GM11168 (cell line): ENCODE measurements at regions not wholly inside any gene's neighbourhood (a gene's known extent, or its start where the extent isn't known, plus 50 kb on each side); places are given as distances from the start of the nearest gene placed in this dataset.
"Not testable (repeated sequence)": the region's sequence is repeated elsewhere in the genome, so short reads cannot be mapped to it uniquely, and the experiment has no call there.

Experiments used
- in situ Hi-C: fragments of 300-500 bp; cut with MboI; formaldehyde crosslinking; loops from one replicate; pipeline ENCODE4 v1.12.0; 2022; ENCODE audit warnings: low sequenced_read_pairs; ENCODE audit not compliant: unreplicated experiment

DNA sequence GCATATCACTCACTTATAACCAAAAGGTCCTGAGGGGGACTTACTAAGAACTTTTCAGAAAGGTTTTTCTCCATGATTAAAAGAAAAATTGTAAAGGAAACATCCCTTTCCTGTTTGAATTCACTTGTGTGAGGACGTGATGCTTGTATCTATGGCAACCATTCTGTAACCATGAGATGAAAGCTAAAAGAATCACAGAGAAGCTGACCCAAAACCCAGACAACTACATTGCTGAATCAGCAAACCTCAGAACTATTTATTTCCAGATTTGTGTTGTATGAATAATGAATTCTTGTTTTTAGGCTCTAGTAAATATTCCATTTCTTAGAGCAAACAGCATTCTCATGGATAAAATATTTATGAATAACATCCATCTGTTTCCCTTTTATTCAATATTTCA is 91.2 kb downstream of the RCHY1 start:
- in situ Hi-C loops = no loop called here

DNA sequence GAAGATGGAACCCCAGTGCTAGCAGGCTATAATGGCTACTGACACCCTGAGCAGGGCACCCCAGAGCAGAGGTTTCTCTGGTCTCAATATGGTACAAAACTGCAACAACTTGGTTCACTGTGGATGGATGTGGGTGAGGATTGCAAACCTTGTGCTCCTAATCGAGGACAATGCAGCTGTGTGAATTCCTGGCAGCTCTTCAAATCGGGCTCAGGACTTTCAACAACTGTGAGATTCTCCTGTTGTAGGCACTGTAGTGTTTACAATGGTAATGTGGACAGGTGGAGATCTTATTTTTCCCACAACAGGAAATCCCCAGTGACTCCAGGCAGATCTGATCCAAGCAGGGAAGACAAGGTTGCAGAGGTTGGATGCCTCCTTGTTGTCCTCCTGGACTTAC is 101.5 kb downstream of the RCHY1 start:
- in situ Hi-C loops = no loop called here

DNA sequence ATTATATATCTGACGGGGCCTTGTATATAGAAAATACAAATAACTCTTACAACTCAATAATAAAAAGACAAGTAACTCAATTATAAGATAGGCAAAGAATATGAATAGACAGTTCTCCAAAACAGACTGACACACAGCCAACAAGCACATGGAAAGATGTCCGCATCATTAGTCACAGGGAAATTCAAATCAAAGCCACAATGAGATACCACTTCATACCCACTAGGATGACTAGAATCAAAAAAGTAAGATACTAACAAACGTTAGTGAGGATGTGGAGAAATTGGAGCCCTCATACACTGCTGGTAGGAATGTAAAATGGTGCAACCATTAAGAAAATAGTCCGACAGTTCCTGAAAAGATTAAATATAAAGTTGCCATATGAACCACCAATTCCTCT is 115.7 kb downstream of the RCHY1 start:
- in situ Hi-C loops = no loop called here

DNA sequence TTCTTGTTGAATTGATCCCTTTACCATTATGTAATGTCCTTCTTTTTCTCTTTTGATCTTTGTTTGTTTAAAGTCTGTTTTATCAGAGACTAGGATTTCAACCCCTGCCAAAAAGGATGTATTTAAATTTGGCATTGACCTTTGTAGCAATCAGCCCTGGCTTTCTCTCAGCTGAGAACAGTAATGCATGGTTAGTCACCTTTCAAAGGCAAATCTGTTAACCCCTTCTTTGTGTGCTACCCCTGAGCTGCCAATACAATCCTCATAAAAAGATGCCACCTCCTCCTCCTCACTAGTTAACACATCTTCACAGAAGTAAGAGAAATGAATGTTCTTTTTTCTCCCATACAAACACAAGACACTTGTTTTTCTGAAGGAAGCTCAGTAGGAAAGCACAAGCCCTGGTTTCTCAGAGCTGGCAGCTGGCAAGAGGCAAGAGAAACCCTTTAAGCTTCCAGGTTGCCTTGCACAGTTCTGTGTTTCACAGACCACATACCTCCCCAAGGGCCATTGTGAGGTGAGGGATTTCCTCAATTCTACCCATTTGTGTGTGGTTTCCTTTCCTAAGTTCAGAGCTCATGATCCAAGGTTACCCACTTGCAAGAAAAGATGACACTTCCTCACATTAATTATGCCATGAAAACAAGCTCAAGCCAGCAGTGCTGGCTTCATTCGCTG is 122.6 kb downstream of the RCHY1 start:
- in situ Hi-C loops = no loop called here

DNA sequence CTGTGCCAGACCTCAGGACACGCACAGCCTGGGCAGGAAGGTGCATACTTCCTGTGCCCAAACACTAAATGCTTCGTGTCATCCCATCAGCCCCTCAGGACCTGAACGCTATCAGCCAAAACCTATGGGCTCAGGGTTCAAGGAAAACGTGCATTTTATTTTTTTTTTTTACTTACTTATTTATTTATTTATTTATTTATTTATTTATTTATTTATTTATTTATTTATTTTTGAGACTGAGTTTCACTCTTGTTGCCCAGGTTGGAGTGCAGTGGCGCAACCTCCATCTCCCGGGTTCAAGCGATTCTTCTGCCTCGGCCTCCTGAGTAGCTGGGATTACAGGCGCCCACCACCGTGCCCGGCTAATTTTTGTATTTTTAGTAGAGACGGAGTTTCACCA is 127.8 kb downstream of the RCHY1 start:
- in situ Hi-C loops = not testable (repeated sequence)

DNA sequence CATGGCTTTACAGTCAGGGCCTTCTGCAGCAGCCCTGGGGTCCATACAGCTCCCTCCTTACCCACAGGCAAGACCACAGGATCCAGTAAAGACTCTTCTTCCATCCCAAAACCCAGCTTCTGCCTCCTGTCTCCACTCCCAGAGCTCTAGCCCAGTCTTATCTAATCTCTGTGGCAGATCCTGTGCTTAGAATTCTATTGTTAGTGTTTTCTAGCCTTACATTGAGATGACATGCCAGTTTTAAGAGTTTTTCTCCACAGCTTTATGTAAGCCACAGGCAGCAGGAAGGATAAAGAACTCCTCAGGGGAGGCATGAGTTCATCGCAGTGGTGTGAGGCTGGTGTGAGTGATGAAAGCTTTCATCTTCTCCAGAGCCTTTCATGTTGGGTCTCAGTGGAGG is 129.1 kb downstream of the RCHY1 start:
- in situ Hi-C loops = no loop called here

DNA sequence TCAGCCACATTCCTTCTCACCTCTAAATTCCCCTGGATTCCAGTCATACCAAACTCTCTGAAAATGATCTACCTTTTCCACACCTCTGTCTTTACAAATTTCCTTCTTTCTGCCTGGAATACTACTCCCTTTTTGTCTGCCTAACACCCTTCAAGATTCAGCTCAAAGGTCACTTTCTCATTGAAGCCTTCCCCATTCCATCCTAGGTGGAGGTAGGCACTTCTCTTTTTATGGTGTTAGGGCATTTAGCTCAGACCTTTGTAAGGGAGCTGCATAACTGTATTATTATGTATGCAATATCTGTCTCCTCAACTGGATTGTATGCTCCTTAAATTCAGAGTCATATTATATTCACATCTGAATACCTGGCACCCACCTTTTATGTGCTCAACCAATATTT is 137.7 kb downstream of the RCHY1 start:
- in situ Hi-C loops = no loop called here

DNA sequence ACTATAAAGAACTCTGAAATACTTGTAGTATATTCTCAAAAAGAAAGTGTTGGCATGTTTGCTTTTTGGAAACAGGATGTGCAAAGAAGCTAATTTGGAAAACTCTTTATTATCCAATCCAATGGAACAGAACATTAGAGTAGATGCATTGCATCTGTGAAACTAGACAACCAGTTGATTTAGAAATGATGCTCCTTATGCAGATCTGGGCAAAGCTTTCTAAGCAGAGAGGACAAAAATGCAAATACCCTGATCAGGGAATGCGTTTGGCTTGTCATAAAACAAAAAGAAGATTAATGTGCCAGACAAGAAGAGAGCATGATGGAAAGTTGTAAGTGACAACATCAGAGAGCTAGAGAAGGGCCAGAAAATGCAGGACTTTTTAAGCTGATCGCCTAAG is 142.3 kb downstream of the RCHY1 start:
- in situ Hi-C loops = no loop called here

DNA sequence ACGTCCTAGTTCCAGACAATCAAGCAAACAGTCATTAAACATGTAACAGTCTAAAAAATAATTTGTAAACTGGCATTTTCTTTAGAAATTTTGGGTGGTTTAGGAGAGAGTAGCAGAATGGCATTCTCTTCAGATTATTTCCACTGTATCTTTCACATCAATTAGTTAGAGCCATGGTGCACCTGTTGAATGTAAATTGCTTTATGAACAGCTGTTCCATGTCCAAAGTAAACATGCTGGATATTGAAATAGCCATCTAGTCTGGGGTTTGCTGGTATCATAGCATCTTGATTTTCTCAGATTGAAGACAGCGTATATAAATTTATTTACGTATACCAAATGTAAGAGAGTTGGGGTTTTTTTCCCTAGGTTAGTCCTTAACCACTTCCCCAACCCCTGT is 143.6 kb downstream of the RCHY1 start:
- in situ Hi-C loops = no loop called here

DNA sequence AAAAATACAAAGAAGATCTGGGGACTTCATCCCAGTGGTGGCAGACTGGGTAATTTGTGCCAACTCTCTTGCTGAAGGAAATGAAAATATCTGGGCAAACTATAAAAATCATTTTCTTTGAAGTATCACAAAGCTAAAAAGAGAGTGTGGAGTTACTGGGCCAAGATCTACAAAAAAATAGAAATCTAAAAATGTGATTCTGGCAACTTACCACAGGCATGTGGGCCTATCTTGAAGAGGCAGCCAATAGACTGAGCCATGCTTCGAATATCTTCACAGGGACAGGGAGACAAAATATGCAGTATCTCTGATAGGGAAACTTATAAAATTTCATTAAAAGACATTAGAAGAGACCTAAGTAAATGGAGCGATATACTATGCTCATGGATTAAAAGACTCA is 168.8 kb downstream of the RCHY1 start:
- in situ Hi-C loops = no loop called here

DNA sequence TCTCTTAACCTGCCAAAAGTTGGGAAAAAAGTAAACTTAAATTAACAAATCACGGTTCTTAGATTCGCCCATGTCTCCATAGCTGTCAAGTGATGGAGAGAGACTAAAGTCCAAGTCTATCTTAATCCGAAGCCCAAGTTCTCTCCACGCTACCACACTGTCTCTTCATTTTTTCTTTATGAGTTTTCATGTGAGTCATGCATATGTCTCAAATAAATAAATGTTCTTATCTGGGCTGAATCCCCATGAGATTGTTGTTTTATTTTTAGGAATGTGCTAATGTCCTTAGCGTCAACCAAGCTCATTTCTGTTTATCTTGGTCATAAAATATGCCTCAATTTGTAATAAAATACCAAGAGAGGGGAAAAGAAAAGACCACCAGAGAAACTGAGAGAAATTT is 169.3 kb downstream of the RCHY1 start:
- in situ Hi-C loops = no loop called here

DNA sequence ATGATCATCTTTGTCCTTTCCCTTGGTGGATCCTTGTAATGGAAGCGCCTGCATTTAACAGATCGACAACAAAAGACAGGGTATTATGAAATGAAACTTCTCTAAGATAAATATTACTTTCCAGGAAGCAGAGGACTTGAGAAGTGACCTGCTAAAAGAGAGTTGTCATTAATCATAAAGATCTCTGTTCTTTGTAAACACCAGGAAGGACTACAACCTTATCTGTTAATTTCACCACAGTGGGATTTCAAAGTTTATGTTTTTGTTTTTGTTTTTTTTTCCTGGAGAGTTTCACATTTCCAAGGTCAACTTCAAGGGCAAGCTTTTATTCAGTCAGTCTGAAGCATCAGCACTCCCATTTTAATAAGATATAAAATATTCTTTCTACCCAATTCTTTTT is 170.9 kb downstream of the RCHY1 start:
- in situ Hi-C loops = no loop called here

DNA sequence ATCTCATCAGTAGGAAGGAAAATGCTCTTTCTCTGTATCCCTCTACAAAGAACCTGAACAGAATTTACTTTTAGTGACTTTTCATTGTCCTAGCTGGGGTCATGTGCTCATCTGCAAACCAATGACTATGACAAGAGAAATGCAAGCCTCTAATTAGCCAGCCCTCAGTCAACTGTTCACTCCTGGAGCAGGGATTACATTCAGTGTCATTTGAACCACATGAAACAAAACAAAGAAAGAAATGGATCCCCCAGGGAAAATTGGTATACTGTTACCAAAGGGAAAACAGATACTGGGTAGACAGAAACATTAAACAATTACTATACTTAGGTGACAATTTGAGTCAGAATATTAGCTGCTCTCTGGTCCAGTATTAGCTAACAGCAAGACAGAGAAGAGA is 173.6 kb downstream of the RCHY1 start:
- in situ Hi-C loops = no loop called here

DNA sequence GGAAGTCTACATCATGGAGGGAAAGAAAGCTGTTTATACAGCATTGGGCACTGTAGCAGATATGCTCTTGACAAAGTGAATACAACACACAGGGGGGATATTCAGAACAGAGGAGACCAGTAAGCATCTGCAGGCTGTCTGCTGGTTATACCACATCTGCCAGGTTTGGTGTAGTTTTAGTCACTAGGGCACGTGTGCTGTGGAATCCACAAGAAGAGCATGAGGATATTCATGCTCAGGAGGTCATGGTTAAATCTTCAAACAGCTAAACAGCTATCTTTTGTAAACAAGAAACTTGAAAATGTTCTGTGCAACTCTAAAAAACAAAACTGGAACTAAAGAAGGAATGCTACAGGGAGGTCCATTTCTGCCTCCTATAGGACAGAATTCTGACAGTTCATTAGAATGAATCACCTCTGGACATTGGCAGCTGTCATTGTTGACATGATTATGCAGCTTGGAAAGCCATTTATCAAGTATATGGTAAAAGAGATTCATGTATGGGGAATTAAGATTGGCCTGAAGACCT is 175.8 kb downstream of the RCHY1 start:
- in situ Hi-C loops = no loop called here

DNA sequence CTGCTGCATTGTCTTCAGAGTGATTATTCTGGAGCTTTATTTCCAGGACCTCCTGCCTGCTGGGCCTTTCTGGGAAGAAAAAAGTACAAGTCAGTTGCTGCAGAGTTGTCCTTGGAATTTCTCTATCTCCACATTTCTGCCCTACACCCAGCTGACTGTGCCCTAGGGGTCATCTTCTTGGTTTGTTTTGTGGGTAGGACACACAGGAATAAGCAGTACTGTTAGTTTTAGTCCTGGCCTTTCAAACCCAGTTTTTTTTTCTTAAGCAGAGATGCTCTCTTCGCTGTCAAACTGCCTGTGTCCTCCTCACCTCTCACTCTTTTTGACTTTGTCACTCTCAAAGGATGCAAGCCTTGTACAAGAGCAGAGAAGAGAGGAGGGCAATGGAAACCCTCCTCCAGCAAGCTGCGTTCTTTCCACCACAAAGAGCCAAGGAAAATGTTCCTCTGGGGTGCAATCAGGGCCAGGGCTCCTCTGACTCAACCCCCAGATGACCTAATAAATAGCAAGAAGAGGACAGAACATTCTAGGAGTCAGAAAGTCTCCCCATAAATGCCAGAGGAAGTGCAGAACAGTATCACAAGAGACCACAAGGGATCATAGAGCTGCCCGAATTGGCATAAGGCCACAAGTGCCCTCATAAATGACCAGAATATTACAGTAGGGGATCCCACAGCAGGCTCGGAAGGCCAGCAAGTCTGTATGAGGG is 186.2 kb downstream of the RCHY1 start:
- in situ Hi-C loops = no loop called here

DNA sequence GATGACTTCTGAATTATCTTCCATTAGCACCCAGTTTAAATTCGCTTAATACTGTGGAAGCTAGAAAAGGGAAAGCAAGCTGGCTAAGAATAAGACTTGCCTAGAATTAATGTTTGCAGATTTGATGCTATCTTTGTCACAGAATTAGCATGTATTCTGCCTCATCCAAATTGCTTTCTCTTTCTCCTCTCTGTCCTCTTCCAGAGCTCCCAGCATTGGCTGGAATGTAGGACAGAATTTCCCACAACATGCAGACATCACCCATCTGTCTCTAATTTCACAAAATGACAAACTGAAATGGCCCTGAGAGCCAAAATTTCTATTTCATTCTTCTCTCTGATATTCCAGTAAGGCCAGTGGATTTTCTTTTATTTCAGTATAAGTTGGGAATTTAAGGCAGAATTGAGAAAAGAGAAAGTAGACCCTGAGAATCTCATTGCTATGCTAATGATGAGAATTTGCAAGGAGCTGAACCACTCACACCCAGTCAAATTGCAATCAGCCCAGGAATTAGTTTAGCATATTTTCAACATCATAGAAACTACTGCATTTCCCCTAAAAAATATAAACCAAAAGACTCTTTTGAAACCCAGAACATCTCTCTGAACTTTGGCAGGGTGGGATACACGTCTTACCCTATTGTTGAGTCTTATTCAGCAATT is 188.8 kb downstream of the RCHY1 start:
- in situ Hi-C loops = no loop called here

DNA sequence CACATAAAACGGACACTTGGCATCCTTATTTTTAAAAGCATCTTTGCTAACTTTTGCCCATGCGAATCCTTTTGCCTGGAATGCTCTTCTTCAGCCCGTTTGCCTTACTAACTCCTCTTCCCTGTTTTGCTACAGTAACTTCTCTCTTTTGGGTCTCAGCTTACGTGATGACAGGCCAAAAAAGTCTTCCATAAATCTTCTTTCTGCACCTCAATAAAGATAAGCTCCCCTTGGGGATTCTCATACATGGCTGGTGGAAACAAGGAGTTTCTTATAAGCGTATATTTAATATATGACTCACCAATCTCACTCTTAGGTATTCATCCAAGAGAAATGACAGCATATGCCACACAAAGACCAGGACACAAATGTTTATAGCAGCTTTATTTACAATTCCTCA is 192.7 kb downstream of the RCHY1 start:
- in situ Hi-C loops = no loop called here

DNA sequence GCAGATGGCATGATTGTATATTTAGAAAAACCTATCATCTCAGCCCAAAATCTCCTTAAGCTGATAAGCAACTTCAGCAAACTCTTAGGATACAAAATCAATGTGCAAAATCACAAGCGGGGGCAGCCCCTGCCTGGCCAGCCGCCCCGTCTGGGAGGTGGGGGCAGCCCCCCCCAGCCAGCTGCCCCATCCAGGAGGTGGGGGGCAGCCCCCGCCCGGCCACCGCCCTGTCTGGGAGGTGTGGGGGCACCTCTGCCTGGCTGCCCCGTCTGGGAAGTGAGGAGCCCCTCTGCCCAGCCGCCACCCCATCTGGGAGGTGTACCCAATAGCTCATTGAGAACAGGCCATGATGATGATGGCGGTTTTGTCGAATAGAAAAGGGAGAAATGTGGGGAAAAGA is 196.6 kb downstream of the RCHY1 start:
- in situ Hi-C loops = not testable (repeated sequence)

DNA sequence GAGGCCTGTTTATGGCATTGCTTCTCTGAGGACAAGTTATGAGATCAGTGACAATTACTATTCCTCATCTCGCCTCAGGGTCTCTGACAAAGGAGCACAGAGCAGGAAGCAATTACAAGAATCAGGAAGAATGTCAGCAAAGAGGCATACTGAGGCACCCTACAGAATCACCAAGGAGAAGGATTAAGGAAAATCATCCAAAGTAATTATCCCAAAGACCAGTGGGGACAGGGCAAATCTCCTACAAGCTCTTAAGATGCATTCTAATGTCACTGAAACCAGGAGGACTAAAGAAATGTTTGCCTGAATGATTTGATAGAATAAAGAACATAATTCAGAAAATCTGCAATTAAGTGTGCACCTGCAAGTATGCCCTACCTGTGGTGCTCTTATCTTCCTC is 206.2 kb downstream of the RCHY1 start:
- in situ Hi-C loops = no loop called here

DNA sequence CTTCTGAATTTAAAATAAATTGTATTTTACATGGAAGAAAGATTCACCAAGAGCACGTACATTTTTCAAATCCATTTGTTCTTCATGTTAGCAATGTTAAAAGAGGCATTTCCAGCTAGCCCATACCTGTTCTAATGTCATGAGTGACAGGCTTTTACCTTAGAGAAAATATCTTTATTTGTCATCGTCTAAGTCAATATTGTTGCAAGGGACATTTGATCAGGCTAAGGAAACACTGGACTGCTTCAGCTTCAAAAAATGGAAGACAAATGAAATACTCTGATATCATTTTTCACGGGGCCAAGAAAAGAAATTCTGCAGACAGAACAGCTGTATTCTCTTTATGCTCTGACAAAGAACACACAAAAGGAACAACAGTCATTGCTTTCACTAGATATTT is 207.7 kb downstream of the RCHY1 start:
- in situ Hi-C loops = no loop called here

DNA sequence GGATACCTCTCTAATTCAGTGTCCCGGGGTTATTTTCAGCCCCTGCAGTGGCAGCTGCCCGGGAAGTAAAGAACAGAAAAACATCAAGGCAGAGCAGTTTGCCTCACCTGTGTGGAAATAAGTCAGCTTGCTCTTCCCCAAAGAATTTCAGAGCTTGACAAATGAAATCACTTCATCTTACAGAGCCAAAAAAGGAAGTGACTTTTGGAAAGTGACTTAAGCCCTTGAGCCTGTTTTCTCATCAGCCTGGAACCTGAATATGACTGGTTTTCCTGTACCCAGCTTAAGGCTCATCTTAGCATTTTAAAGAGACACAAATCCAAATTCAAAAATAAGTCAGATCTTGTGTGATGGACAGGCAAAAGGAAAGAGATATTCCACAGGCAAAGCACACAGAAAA is 211.6 kb downstream of the RCHY1 start:
- in situ Hi-C loops = no loop called here
